Fibroblast of skin of left biceps (primary cell): ENCODE measurements at regions not wholly inside any gene's neighbourhood (a gene's known extent, or its start where the extent isn't known, plus 50 kb on each side); places are given as distances from the start of the nearest gene placed in this dataset.
"Not testable (repeated sequence)": the region's sequence is repeated elsewhere in the genome, so short reads cannot be mapped to it uniquely, and the experiment has no call there.

ENCODE experiments used
- DNase-seq, 2 experiments: peaks; one replicate each; pipeline ENCODE4 v3.0.0-alpha.2; 2013; ENCODE audit warnings: low read depth in 2 of 2

DNA sequence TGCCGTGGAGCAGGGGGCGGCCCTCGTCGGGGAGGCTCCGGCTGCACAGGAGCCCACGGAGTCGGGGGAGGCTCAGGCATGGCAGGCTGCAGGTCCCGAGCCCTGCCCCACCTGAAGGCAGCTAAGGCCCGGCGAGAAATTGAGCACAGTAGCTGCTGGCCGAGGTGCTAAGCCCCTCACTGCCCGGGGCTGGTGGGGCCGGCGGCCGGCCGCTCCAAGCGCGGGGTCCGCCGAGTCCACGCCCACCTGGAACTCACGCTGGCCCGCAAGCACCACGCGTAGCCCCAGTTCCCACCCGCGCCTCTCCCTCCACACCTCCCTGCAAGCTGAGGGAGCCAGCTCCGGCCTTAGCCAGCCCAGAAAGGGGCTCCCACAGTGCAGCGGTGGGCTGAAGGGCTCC, 589.4 kb downstream of the PPP4R3C start:
- no peak for DNase-seq

DNA sequence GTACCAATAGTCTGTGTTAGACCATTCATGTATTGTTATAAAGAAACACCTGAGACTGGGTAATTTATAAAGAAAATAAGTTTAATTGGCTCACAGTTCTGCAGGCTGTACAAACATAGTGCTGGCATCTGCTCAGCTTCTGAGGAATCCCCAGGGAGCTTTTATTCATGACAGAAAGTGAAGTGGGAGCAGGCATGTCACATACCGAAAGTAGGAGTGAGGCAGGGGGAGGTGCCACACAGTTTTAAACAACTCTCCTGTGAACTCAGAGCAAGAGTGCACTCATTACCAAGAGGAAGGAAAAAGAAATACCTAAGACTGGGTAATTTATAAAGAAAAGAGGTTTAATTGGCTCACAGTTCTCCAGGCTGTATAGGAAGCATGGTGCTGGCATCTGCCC, 591.2 kb downstream of the PPP4R3C start:
- DNase-seq: no peak

DNA sequence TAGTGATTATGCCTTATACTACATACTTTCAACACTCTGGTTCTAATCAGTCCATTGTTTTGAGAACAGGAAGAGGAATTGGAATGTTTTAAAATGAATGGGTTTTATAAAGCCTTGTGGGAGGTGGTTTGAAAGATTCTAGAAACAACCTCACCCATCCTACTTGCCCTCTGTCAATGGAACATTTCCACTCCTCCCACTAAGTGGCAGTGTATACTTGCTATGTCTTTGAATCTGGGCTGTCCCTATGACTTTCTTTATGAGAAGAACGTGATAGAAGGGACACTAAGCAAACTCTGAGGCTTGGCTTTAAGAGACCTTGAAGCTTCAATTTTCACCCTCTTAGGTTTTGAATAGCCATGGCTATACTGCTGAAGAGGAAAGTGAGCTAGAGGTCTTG, 611.2 kb downstream of the PPP4R3C start:
- no peak for DNase-seq

DNA sequence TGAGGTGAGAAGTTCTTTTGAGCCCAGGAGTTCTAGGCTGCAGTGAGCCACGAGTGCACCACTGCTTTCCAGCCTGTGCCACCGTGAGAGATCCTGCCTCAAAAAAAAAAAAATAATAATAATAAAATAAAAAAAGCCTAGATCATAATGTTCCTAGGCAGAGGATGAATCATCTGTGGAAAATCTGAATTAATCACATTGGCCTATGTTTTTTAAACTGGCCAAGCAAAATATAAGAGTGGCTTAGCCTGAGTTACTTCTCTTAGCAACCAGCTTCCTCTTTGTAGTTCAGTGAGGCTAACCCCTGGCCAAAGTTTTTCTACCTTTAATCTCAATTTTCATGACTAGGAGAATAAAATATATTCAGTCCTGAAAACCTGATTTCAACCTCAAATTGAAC, 614.6 kb downstream of the PPP4R3C start:
- no peak for DNase-seq

DNA sequence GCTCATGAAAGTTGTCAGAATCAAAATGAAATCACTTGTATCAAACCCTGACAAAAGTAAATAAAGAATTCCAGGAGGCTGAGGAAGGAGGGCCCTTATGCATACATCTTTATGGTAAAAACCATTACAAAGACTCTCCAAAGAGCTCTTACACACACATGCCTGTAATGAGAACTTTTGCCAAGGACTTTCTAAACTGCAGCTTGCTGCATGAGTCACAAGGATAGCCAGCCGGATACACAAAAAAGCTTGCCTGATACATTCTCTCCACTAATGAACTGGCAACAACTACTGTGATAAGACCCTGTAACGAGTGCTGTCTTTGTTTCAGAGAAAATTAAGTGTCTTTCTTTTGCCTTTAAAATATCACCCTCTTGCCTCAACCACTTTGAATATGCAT, 618.1 kb downstream of the PPP4R3C start:
- peak in 1 of 2 experiments; percentile 5 for DNase-seq

DNA sequence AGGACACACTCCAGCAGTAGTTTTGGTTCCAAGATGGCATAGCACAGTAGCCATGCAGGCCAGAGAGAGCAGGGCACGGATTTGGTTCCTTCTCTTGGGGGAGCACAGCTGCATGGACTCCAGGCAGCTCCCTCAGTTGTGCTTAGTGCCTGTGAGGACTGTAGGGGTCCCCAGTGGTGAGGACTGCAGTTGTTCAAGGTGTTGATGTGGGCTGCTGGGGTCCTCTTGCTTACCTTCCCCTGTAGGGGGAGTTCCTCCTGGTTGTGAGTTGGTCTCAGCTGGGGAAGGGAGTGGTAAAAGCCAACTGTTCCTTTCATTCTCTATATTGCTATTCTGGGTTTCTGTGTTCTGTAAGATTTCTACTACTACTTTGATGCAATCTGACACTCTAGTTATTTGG, 606.5 kb downstream of the MAGEB5 start:
- no peak for DNase-seq

DNA sequence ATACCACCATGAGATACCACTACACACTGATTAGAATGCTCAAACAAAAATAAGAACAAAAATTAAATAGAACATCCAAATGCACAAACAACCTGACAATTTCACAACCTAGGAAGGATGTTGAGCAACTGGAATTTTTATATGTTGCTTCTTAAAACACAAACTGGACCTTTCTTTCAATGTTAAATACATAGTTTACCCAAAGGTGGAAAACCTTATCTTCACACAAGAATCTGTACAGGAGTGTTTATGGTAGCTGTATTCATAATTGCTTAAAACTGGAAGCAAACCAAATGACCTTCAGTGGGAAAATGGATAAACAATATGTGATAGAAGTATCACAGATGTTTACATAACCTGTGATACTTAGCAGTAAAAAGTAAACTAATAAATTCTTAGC, 573.8 kb downstream of the MAGEB5 start:
- no peak for DNase-seq

DNA sequence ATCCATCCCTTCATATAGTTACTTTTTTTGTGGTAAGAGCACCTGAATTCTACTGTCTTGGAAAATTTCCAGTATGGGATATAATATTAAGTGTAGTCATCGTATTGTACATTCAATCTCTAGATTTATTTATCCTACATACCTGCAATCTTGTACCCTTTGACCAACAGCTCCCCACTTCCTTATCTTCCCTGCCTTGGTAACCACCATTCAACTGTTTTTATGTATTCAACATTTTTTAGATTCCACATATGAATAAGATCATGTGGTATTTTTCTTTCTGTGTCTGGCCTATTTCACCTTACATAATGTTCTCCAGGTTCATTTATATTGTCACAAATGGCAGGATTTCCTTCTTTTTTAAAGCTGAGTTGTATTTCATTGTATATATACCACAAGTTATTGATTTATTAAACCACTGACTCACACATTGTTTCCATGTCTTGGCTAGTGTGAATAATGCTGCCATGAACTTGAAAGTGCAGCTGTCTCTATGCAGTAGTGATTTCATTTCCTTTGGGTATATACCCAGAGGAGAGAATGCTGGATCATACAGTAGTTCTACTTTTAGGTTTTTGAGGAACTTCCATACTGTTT, 572.5 kb downstream of the MAGEB5 start:
- peak in 1 of 2 experiments; percentile 7 for DNase-seq

DNA sequence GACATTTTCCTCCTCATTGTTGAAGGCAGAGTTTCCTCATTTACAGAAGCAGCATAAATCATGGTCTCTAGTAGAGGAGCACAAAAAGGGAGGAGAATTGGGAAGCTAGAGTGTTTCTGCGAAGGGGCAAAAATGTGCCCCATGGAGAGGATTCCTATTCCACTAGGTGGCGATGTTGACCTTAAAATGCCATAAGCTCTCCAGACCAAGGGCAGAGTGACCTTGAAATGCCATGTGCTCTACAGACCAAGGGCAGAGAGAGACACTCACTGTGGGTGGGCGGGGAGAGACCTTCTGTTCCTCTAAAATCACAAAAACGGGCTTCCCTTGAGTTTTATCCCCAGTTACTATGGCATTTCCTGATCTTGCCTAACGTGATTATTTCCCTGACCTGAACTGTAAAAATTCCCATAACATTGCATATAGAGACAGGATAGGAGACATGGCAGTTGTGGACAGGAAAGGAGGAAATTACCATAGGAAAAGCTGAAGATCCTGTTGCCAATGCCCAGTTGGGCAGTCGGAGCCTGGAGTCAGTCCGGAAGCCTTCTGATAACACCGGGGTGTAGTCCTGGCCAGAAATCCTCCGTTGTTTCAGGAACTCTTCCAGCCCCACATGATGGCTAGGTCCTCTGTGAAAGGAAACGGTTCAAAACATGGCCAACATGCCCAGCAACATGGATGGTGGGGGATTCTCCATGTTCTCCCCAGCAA, 567.7 kb downstream of the MAGEB5 start:
- DNase-seq: no peak

DNA sequence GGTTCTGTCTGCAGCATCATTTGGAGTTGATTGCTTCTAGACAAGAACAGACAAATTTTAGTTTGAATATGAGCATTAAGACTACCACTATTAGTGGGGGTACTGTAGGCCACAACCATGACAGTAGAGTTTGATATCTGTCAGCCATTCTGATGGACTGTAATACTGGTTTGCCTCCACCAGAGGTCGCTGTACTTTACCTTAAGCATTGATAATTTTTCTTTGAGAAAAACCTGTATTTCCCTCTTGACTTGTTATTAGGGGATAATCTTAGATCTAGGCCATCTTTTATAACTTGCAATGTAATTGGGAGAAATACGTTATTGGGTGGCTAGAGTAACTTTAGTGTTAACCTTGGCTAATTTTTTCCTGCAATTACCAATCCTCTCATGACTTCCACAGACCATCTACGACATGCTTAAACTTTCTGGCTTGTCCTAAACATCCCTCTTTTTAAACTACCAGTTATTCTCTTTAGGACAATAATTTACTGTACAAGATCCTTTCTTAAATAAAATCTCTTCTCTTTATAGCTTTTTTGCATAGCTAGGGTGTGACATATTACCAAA, 562.4 kb downstream of the MAGEB5 start:
- DNase-seq: no peak

DNA sequence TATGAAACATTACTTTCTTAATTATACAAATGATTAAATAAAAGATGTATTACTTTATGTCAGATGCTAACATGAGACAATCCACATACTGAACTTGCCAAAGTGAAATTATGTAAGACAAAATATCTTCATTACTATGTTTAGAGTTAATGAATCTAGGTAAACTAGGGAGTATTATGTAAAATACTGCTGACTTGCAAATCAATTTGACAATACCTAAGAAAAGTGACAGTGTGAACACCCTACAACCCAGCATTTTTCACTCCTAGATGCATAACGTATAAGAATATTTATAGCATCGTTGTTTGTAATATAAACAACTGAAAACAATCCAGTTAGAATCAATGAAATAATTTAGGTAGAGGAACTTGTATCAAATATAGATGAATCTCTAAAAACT, 546.3 kb downstream of the MAGEB5 start:
- no peak for DNase-seq

DNA sequence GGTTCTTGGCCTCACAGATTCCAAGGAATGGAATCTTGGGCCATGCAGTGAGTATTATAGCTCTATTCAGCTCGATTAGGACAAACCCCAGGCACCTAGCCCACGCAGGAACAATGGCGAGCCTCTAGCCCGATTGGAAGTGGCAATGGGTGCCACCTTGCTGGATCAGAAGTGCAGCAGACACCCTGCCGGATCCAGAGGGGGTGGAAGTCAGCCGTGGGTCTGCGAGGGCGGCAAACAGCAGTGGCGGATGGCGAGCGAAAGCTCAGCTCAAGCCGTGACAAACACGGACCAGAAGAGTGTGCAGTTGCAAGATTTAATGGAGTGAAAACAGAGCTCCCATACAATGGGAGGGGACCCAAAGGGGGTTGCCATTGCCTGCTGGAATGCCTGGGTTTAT, 539.8 kb downstream of the MAGEB5 start:
- not testable (repeated sequence) for DNase-seq

DNA sequence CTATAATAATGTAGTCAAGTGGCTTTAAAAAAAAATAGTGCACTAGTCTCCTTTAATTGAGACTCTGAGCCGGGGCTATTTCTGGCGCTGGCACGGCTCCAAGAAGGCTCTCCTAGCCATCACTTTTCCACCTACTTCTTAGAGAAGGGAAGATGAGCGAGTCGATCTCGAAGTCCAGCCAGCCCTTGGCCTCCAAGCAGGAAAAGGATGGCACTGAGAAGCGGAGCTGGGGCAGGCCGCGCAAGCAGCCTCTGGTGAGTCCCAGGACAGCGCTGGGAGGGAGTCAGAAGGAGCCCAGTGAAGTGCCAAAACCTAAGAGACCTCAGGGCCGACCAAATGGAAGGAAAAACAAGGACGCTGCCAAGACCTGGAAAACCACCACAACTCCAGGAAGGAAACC, 531.9 kb downstream of the MAGEB5 start:
- no peak for DNase-seq

DNA sequence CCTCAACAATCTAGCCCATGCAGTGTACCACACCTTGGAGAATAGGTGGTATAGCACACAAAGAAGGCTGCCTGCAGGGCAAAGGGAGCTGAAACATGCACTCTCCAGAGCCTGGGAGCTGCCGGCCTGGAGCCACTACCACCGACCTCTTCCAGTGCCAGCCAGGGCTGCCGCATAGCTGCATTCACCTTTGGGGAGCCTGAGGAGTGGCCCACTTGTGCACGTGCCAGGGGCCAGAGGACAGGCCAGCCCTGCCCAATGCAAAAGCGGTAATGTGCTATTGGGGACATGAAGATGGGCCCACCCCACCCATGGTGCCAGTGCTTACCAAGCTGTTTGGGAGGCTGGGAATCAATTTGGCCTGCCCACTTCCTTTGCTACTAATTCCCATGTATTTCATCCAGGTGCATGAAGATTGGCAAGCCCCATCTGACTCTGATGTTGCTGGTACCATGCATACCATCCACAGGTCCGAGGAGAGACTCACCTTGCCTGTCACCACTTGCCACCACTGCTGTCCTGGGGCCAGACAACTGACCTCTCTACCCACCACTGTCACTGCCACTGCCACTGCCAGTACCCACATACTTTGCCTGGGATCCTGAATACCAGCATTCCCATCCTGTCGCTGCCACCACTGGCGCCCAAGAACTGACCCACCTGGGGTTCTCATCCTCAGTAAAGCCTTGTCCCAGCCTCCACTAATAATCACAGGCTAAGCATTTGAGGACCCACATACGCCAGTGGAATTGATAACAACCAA, 506.9 kb downstream of the MAGEB5 start:
- no peak for DNase-seq

DNA sequence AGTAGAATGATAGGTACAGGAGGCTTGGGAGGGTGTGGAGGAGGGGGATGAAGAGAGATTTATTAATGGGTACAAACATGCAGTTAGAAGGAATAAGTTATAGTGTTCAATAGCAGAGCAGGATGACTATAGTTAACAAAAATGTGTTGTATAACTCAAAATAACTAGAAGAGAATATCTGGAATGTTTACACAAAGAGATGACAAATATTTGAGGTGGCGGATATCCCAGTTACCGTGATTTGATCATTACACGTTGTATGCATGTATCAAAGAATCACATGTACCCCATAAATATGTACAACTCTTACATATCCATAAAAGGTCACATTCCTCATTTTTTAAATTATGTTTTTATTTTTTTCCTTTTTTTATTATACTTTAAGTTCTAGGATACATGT, 456.6 kb downstream of the MAGEB5 start:
- peak in 1 of 2 experiments; percentile 4 for DNase-seq

DNA sequence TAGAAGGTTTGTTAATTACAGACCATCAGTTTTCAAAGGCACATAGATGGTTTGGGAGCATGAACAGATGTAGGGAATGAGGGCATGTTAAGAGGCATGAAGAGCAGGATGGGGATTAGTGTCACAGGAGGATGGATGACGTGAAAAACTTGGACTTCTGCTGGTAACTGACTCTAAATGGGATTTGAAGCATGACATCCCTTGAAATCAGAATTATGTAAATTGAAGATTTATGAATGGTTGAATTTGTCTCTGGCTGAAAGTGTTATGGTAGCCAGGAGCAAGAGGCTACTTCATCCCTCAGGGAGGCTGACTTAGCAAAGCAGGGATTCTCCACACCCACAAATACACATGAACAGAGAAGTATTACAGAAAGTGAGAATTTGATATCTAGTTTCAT, 454.6 kb downstream of the MAGEB5 start:
- no peak for DNase-seq

DNA sequence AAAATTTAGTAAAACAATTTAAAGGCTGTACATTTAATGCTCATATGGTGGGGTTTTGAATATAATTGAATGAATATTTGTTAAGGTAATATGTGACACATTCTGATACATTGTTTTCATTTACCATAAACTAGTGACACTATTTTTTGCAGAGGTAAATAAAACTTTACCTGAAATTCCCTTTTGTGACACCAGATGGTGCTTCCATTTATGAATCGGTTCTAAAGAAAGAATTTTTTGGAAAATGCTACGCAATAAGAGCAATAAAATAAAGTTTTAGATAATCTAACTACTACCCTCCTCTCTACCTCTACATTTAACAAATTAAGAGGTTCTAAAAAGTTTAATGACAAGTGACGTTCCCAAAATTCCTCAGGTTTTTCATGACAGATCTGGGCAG, 448.9 kb downstream of the MAGEB5 start:
- DNase-seq: no peak

DNA sequence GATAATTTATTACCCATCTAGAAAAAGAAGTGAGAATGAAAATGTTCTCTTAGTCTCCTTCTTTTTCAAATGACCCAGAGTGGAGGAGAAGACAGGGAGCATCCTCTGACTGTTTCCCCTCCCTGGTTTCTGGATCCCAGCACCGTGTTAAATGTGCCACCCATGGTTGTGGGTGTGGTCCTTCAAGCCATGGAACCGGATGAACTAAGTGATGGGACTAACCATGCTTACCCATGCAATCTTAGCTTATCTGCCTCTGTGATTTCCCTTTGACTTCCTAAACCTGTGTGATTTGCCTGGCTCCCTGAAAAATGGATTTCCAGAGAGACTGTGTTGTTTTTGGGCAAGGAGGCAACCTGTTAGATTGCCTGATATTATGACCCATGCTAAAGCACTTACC, 437.1 kb downstream of the MAGEB5 start:
- no peak for DNase-seq

DNA sequence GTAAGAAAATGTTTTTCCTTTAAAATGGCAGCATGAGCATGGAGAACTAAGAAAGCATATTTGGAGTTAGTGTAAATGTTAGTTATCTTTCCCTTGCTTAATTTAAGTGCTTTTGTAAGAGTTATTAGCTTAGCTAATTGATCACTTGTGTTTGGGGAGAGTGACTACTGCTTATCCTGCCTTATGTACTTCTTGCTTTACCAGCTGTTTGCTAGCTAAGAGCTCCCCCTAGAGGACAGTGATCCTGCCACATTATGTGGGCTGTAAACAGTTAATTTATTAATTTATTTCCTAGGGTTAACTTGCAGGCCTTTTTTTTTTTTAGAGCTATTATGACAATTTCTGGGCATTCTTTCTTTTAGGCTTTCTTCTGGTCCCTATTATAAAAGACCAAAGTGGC, 435.8 kb downstream of the MAGEB5 start:
- no peak for DNase-seq

DNA sequence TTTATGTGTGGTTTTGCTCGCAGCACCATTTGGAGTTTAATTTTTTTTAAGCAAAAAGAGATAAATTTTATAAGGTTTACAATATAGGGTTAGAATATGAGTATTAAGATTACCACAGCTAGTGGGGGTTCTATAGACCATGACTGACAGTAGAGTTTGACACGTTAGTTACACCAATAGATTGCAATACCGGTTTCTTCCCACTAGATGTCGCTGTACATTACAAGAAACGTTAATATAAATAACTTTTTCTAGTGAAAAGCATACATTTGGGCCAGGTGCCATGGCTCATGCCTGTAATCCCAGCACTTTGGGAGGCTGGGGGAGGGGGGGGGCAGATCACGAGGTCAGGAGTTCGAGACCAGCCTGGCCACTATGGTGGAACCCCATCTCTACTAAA, 433.6 kb downstream of the MAGEB5 start:
- no peak for DNase-seq

DNA sequence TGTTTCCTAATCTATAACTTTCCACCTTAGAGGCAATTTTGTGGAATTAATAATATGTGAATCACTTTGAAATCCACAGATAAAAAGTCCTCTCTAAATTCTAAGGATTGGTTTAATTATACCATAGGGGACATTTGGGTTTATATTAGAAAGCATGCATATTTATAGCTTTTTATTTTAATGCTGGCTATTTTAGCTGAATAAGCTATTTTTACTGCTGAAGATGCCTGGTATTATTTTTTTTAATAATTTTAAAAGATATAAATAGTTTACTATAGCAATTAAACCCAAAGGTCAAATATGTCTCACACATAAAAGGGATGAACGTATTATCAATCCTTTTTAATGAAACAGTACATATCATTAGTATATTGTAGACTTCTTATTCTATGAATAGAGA, 415.4 kb downstream of the MAGEB5 start:
- no peak for DNase-seq

DNA sequence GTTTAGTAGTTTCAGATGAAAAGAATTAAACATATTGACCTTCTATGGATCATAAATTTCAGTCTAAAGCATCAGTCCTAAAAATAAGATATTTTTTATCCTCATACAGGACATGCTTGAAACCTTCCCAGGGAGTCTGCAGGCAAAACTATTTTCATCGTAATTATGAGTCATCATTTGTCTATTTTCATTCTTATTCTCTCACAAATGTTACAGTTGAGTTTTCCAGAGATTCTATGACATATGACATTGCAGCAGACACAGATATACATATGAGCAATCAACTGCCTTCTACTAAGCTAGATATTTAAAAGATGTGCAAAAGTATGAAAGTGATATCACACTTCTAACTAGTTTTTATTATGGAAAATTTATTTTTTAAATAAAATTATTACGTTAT, 398.0 kb downstream of the MAGEB5 start:
- DNase-seq: peak; percentile 3 to 5

DNA sequence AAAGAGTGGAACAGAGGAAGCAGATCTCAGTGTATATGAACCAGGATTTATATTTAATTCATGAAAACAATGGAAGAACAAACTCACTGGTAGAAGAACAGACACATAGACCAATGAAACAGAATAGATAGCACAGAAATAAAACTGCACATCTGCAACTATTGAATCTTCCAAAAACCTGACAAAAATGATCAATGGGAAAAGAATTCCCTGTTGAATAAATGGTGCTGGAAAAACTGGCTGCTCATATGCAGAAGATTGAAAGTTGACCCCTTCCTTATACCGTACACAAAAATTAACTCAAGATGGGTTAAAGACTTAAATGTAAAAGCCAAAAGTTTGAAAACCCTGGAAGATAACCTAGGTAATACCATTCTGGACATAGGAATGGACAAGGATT, 391.0 kb downstream of the MAGEB5 start:
- DNase-seq: no peak
